NCI-H345 treated with DMSO at 0.1 percent for 48 hours (cell line): ENCODE measurements at regions not wholly inside any gene's neighbourhood (a gene's known extent, or its start where the extent isn't known, plus 50 kb on each side); places are given as distances from the start of the nearest gene placed in this dataset.

ENCODE experiments used
- DNase-seq: peaks from one replicate; lab custom pipeline; 2025; ENCODE audit not compliant: unreplicated experiment; lab: John Stamatoyannopoulos, UW

GRCh38 chr1:61627365-61627764, 97.6 kb downstream of the TM2D1 start:
- no peak for DNase-seq

- DNase-seq = no peak
Measured at GRCh38 chr1:61626816-61627215, 98.1 kb downstream of the TM2D1 start.

DNA sequence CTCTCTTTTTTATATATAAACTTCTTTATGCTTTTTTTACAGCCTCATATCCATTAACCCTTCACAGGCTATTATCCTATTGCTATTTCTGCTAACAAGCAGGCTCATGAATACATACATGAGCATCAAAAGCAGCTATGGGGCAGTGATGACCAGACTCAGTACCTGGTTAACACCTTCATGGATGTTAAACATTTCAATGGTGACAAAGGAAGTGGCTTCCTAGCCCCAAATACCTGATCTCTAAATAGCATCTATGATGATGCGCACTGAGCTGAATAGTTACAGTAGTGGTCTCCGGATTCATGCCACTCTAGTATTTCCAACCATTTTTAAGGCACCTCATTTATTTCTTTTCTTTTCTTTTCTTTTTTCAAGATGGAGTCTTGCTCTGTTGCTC, 101.1 kb downstream of the TM2D1 start:
- DNase-seq = no peak

DNA sequence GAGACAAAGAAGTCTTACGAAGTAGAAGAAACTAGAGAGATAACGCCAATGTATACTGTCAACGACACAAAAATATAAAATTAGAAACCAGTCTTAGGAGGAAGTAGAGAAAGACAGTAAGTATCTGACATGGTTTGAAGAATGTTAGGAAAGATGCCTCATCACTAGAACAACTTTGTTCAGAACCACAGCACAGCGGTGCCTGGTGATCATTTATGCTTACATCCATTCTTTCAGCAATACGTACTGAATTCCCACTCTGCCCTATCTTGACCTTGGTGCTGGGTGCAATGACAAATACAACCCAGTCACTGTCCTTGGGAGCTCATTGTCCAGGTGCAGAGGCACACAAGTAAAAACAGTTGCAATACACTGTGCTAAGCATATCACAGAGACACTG, 104.4 kb downstream of the TM2D1 start:
- DNase-seq = no peak

- DNase-seq = no peak
Measured at GRCh38 chr1:61618755-61619154, 106.2 kb downstream of the TM2D1 start.

DNA sequence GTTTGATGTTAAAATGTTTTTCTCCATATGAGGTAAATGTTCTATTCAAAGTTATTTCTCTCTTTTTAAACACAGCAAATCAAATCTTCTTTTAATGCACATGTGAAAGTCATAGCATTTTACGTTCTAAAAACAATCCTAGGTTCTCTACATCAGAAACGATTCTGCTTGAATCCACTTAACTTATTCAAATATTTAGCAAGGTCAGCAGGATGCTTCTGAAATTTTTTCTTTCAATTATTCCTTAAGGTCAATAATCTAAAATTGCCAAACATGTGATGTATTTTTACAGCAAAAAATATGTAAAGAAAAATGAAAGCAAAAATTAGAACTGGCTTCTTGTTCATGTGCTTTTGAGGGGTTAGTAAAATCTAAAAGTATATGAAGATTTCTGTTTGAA, 106.7 kb downstream of the TM2D1 start:
- no peak for DNase-seq

GRCh38 chr1:61616830-61617229, 108.1 kb downstream of the TM2D1 start:
- no peak for DNase-seq

DNA sequence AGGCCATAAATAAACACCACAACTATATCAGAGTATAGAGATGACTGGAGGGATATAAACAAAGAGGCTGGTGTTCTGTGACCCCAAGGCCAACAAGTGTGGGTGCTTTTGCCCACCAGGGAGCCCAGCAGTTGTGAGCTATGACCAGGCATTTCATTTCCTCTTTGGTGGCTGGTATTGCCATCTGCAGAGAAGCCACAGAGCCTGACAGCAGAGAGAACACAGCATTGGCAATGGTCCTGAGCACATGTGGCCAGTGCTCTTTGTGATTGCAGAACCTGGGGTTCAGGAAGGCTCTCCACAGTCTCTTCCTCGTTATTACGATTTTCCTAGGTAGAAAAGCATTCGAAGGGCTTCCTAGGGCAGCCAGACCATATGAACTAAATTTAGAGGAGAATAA, 112.3 kb downstream of the TM2D1 start:
- no peak for DNase-seq

GRCh38 chr1:61609040-61609439, 115.9 kb downstream of the TM2D1 start:
- no peak for DNase-seq

GRCh38 chr1:61607448-61607847, 117.5 kb downstream of the TM2D1 start:
- DNase-seq = no peak

DNA sequence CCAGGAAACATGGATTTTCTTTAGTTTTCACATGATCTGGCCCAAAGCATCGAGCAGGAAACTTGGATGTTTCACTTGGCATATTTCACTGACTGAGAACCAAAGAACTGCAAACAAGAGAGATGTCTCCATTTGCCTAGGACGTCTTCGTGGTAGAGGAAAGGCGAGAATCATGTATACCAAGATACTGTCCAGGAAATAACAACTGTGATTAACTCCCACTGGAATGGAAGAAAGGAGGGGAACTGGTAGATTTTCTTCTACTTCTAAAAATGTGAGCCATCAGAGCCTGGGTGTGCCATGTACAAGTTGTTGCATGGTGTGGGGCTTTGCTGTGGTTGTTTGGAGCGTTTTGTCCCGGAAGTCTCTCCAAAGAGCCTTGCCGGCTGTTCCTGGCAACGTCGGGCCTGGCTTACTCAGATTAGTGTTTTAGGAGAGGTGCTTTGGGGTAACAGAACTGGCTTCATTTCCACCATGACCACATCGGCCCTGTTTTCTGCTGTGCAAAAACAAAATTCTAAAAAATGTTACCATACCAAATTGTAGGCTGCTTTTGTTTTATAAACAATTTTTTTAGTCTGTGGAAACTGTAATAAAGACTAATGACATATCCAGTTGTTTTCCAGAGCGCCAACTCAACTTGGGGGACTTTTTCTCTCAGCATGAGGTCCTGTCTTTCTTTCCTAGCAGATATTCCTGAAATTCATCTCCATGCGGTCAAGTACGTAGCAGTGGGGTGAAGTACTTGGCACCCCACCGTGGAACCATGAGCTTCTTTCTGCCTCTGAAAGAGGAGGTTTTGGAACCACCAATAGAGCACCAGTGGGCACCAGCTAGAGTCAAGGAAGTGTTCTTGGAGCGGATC, 118.3 kb downstream of the TM2D1 start:
- no peak for DNase-seq

GRCh38 chr1:61605607-61606321, 119.2 kb downstream of the TM2D1 start:
- no peak for DNase-seq

- DNase-seq = no peak
Measured at GRCh38 chr1:61604684-61605083, 120.3 kb downstream of the TM2D1 start.

- no peak for DNase-seq
Measured at GRCh38 chr1:61604261-61604660, 120.7 kb downstream of the TM2D1 start.

GRCh38 chr1:61602663-61603062, 122.3 kb downstream of the TM2D1 start:
- DNase-seq = no peak

GRCh38 chr1:61597601-61598000, 127.3 kb downstream of the TM2D1 start:
- DNase-seq = no peak

- no peak for DNase-seq
Measured at GRCh38 chr1:61593331-61593730, 131.6 kb downstream of the TM2D1 start.

DNA sequence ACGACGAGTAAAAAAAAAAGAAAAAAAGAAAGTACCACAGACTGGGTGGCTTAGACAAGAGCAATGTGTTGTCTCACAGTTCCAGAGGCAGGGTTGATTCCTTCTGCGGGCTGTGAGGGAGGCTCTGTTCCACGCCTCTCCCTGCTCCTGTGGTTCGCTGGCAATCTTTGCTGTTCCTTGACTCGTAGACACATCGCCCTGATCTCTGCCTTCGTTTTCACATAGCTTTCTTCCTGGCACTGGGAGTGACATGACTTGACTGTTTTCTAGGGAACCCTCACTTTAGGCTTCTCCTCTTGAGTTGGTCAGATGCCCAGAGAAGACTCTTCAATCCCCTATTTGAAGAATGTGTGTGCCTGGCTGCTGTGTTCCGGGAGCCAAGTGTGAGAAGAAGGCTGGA, 133.6 kb downstream of the TM2D1 start:
- DNase-seq = no peak

- DNase-seq = peak; percentile 48
Measured at GRCh38 chr1:61588736-61589672, 135.9 kb downstream of the TM2D1 start.

- DNase-seq = no peak
Measured at GRCh38 chr1:61585714-61586113, 139.2 kb downstream of the TM2D1 start.

- no peak for DNase-seq
Measured at GRCh38 chr1:61583703-61584102, 141.2 kb downstream of the TM2D1 start.
